KMS-11 (cell line): ENCODE measurements at regions not wholly inside any gene's neighbourhood (a gene's known extent, or its start where the extent isn't known, plus 50 kb on each side); places are given as distances from the start of the nearest gene placed in this dataset.

ENCODE experiments used
- H2AFZ ChIP-seq: fragments of 200-600 bp; sonication (generic); 2 replicates; pipeline ENCODE4 v1.6.1; 2016; ENCODE audit warnings: antibody characterized with exemption, mixed run types, low read depth
- H3K27ac ChIP-seq: fragments of 200-600 bp; sonication (generic); 2 replicates; pipeline ENCODE4 v1.6.1; 2016; ENCODE audit warnings: mild to moderate bottlenecking, mixed run types
- H3K27me3 ChIP-seq: fragments of 200-600 bp; sonication (generic); 2 replicates; pipeline ENCODE4 v1.6.1; 2017; ENCODE audit warnings: mild to moderate bottlenecking, low read depth, mixed run types, moderate library complexity; ENCODE audit not compliant: insufficient read depth
- H3K36me3 ChIP-seq: fragments of 200-600 bp; sonication (generic); 2 replicates; pipeline ENCODE4 v1.6.1; 2017; ENCODE audit warnings: mild to moderate bottlenecking, mixed run types; ENCODE audit not compliant: insufficient read depth
- H3K4me1 ChIP-seq: fragments of 200-600 bp; sonication (generic); 2 replicates; pipeline ENCODE4 v1.6.1; 2016; ENCODE audit warnings: mild to moderate bottlenecking, low read depth, mixed run types; ENCODE audit not compliant: poor library complexity, severe bottlenecking
- H3K4me2 ChIP-seq: fragments of 200-600 bp; sonication (generic); 2 replicates; pipeline ENCODE4 v1.7.0; 2016; ENCODE audit warnings: mild to moderate bottlenecking, mixed run types
- H3K4me3 ChIP-seq: fragments of 200-600 bp; sonication (generic); IDR thresholded peaks from 2 replicates; pipeline ENCODE4 v1.6.1; 2017; ENCODE audit warnings: low read depth, low read length, mixed read lengths; ENCODE audit not compliant: insufficient read depth
- H3K79me2 ChIP-seq: fragments of 200-600 bp; sonication (generic); 2 replicates; pipeline ENCODE4 v1.6.1; 2016; ENCODE audit warnings: low read depth, mixed run types; ENCODE audit not compliant: insufficient read depth
- H3K9ac ChIP-seq: fragments of 200-600 bp; sonication (generic); 2 replicates; pipeline ENCODE4 v1.6.1; 2016; ENCODE audit warnings: mild to moderate bottlenecking, mixed run types
- H4K20me1 ChIP-seq: fragments of 200-600 bp; sonication (generic); 2 replicates; pipeline ENCODE4 v1.6.1; 2016; ENCODE audit warnings: mild to moderate bottlenecking, mixed run types; ENCODE audit not compliant: insufficient read depth
- TF ChIP-seq, protein P1 (sequence below): fragments of 200-600 bp; sonication (generic); conservative IDR thresholded peaks from 2 replicates; pipeline ENCODE4 v1.6.1; 2017; ENCODE audit warnings: low read depth, mild to moderate bottlenecking, antibody characterized with exemption, low read length, moderate library complexity, mixed read lengths

DNA sequence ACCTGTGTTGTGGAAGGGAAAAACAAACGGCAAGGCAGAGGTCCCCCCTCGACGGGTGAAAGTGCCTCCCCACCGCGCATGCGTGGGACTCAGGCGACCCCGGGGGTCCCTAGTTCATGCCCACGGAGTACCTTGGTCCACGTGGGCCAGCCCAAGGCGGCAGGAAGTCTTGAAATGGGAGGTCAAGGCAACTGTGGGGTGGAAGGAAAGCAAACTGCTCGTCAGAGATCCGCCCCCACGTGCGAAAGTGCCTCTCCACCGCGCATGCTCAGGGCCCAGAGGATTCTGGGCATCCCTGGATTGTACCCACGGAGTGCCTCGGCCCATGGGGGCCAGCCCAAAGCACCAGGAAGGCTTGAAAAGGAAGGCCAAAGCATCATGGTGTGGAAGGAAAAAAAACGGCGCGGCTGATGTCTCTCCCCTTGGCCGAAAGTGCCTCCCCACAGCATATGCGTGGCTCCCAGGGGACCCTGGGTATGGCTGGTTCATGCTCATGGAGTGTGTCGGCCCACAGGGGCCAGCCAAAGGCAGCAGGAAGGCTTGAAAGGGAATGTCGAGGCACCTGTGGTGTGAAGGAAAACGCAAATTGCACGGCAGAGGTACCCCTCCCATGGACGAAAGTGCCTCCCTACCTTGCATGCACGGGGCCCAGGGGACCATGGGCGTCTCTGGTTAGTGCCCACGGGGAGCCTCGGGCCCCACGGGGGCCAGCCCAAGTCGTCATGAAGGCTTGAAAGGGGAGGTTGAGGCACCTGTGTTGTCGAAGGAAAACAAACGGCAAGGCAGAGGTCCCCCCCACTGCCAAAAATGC is 369.7 kb downstream of the ALG10 start:
- Histone ChIP-seq H3K27me3 (no peaks in the 10 kb centered on the region; the same call in 1 of the 2 replicates), H3K27ac (no peak overlapping the region), H3K36me3 (no peaks in the 10 kb centered on the region), H4K20me1 (no peaks in the 10 kb centered on the region), H3K79me2 (no peaks in the 10 kb centered on the region), H3K4me3 (no peak overlapping the region), H3K4me1 (no peaks in the 10 kb centered on the region), H3K4me2 (no peak overlapping the region), H3K9ac (no peak overlapping the region), H2AFZ (no peak overlapping the region)
- TF ChIP-seq, protein P1, sequence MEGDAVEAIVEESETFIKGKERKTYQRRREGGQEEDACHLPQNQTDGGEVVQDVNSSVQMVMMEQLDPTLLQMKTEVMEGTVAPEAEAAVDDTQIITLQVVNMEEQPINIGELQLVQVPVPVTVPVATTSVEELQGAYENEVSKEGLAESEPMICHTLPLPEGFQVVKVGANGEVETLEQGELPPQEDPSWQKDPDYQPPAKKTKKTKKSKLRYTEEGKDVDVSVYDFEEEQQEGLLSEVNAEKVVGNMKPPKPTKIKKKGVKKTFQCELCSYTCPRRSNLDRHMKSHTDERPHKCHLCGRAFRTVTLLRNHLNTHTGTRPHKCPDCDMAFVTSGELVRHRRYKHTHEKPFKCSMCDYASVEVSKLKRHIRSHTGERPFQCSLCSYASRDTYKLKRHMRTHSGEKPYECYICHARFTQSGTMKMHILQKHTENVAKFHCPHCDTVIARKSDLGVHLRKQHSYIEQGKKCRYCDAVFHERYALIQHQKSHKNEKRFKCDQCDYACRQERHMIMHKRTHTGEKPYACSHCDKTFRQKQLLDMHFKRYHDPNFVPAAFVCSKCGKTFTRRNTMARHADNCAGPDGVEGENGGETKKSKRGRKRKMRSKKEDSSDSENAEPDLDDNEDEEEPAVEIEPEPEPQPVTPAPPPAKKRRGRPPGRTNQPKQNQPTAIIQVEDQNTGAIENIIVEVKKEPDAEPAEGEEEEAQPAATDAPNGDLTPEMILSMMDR, result no peak

DNA sequence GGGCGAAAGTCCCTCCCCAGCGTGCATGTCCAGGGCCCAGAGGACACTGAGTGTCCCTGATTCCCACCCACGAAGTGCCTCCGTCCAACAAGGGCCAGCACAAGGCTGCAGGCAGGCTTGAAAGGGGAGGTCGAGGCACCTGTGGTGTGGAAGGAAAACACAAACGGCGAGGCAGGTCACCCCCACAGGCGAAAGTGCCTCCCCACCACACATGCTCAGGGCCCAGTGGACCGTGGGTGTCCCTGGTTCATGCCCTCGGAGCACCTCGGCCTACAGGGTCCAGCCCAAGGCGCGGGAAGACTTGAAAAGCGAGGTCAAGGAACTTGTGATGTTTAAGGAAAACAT is 370.4 kb downstream of the ALG10 start:
- H3K27ac ChIP-seq, result no peak overlapping the region
- H3K4me2 ChIP-seq, result no peak overlapping the region
- no peak overlapping the region for H2AFZ ChIP-seq
- H3K79me2 ChIP-seq, result no peaks in the 10 kb centered on the region
- H3K4me1 ChIP-seq, result no peaks in the 10 kb centered on the region
- H3K36me3 ChIP-seq, result no peaks in the 10 kb centered on the region
- no peak overlapping the region for H3K4me3 ChIP-seq
- no peaks in the 10 kb centered on the region for H4K20me1 ChIP-seq
- TF ChIP-seq, protein P1, result no peak
- H3K9ac ChIP-seq, result no peak overlapping the region
- no peaks in the 10 kb centered on the region; the same call in 1 of the 2 replicates for H3K27me3 ChIP-seq

DNA sequence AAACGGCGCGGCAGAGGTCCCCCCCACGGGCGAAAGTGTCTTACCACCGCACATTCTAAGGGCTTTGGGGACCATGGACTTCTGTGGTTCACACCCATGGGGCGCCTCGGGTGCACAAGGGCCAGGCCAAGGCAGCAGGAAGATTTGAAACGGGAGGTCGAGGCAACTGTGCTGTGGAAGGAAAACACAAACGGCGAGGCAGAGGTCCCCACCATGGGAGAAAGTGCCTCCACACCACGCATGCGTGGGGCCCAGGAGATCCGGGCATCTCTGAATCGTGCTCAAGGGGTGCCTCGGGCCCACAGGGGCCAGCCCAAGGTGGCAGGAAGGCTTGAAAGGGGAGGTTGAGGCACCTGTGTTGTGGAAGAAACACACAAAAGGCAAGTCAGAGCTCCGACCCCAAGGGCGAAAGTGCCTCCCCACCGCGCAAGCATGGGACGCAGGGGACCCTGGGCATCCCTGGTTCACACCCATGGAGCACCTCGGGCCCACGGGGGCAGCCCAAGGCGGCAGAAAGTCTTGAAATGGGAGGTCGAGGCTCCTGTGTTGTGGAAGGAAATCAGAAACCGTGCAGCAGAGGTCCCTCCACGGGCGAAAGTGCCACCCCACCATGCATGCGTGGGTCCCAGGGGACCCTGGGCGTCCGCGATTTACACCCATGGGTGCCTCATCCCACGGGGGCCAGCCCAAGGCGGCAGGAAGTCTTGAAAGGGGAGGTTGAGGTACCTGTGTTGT is 371.0 kb downstream of the ALG10 start:
- Histone ChIP-seq H3K4me3 (no peak overlapping the region), H3K9ac (no peak overlapping the region), H3K79me2 (no peaks in the 10 kb centered on the region), H2AFZ (no peak overlapping the region), H3K4me2 (no peak overlapping the region), H3K36me3 (no peaks in the 10 kb centered on the region), H4K20me1 (no peaks in the 10 kb centered on the region), H3K4me1 (no peaks in the 10 kb centered on the region), H3K27ac (no peak overlapping the region), H3K27me3 (no peaks in the 10 kb centered on the region; the same call in 1 of the 2 replicates)
- TF ChIP-seq, protein P1, result no peak

DNA sequence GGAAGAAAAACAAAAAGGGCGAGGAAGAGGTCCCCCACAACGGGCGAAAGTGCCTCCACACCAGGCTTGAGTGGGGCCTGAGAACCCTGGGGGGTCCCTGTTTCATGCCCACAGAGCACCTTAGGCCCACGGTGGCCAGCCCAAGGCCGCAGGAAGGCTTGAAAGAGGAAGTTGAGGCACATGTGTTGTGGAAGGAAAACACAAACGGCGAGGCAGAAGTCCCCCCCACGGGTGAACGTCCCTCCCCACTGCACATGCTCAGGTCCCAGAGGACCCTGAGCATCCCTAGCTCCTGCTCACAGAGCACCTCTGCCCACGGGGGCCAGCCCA is 371.5 kb downstream of the ALG10 start:
- TF ChIP-seq, protein P1, result no peak
- H3K27ac ChIP-seq, result no peak overlapping the region
- no peaks in the 10 kb centered on the region for H3K79me2 ChIP-seq
- H3K4me1 ChIP-seq, result no peaks in the 10 kb centered on the region
- no peak overlapping the region for H3K4me2 ChIP-seq
- no peaks in the 10 kb centered on the region for H3K36me3 ChIP-seq
- H4K20me1 ChIP-seq, result no peaks in the 10 kb centered on the region
- no peak overlapping the region for H3K9ac ChIP-seq
- H3K27me3 ChIP-seq, result no peaks in the 10 kb centered on the region; the same call in 1 of the 2 replicates
- H2AFZ ChIP-seq, result no peak overlapping the region
- no peak overlapping the region for H3K4me3 ChIP-seq
